ENCODE measurements at regions not wholly inside any gene's neighbourhood (a gene's known extent, or its start where the extent isn't known, plus 50 kb on each side); places are given as distances from the start of the nearest gene placed in this dataset.
A peak's percentile ranks its signal among the peaks of the same experiment; 100 is the strongest.

DNA sequence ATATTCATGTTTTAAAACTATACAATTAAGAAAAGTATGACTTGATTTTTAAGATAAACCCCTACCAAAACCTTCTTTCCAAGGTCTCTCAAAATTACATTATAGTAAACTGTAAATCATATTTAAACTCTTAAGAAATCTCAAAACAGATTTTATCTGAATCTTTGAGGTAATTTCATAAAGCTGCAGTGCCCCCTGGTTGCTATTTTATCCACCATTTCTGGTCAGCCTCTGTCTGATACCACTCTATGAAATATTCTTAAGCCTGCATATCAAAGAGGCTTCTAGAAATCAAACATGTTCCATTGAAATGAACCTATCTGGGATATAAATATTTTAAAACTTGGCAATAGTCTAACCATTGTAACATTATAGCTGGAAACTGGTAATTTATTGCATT lies 317.3 kb downstream of the COL11A1 start:
- TF ChIP-seq, protein P1, sequence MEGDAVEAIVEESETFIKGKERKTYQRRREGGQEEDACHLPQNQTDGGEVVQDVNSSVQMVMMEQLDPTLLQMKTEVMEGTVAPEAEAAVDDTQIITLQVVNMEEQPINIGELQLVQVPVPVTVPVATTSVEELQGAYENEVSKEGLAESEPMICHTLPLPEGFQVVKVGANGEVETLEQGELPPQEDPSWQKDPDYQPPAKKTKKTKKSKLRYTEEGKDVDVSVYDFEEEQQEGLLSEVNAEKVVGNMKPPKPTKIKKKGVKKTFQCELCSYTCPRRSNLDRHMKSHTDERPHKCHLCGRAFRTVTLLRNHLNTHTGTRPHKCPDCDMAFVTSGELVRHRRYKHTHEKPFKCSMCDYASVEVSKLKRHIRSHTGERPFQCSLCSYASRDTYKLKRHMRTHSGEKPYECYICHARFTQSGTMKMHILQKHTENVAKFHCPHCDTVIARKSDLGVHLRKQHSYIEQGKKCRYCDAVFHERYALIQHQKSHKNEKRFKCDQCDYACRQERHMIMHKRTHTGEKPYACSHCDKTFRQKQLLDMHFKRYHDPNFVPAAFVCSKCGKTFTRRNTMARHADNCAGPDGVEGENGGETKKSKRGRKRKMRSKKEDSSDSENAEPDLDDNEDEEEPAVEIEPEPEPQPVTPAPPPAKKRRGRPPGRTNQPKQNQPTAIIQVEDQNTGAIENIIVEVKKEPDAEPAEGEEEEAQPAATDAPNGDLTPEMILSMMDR (IDR thresholded peaks at IDR 0.05; ENCODE audit: poor library complexity, severe bottlenecking), result peak; percentile 39
- TF ChIP-seq MXI1 (conservative IDR thresholded peaks at IDR 0.05; ENCODE audit: poor library complexity, severe bottlenecking), result no peak

Measured in neural cell (in vitro differentiated cells).